Vagina (tissue), 2 donors: ENCODE measurements at regions not wholly inside any gene's neighbourhood (a gene's known extent, or its start where the extent isn't known, plus 50 kb on each side); places are given as distances from the start of the nearest gene placed in this dataset.

ENCODE experiments used
- POLR2A ChIP-seq, 2 donors: fragments of 450-650 bp; IDR thresholded peaks; one replicate each; pipeline ENCODE4 v1.6.1; 2017; ENCODE audit warnings: antibody characterized with exemption in 2 of 2, mild to moderate bottlenecking in 2 of 2, moderate library complexity in 2 of 2
- POLR2AphosphoS5 ChIP-seq, 2 donors: sonication (generic); formaldehyde crosslinking; IDR thresholded peaks; one replicate each; pipeline ENCODE4 v1.9.0; 2017; ENCODE audit warnings: antibody characterized with exemption in 2 of 2, mild to moderate bottlenecking in 2 of 2, low read depth in 1 of 2; ENCODE audit not compliant: insufficient read depth in 1 of 2
- TF ChIP-seq, protein P1 (sequence below), 3 experiments: fragments of 450-650 bp in 2 of 3; fragments of 200-600 bp in 1 of 3; sonication (generic) in 1 of 3; IDR thresholded peaks; one replicate each; pipeline ENCODE4 v1.5.1; 2017 to 2019; ENCODE audit warnings: antibody characterized with exemption in 3 of 3, mild to moderate bottlenecking in 2 of 3, moderate library complexity in 2 of 3

DNA sequence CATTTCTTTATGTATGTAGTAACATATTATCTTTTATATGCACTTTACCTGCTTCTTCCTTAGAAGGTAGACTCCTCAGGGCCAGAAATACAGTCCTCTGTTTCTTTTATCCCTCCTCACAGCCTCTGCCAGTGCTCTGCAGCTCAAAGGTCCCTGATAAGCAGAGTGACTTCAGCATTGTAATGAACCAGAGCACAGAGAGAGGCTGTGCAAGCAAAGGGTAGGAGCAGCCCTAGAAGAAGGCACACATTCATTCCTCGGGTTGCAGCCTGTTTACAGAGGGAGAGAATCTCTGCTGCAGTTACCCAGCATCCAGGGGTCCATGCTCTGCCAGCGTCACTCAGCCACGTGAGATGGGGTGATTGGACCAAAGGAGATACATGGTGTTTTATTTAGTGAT lies 101.1 kb downstream of the RHOU start:
- TF ChIP-seq, protein P1, sequence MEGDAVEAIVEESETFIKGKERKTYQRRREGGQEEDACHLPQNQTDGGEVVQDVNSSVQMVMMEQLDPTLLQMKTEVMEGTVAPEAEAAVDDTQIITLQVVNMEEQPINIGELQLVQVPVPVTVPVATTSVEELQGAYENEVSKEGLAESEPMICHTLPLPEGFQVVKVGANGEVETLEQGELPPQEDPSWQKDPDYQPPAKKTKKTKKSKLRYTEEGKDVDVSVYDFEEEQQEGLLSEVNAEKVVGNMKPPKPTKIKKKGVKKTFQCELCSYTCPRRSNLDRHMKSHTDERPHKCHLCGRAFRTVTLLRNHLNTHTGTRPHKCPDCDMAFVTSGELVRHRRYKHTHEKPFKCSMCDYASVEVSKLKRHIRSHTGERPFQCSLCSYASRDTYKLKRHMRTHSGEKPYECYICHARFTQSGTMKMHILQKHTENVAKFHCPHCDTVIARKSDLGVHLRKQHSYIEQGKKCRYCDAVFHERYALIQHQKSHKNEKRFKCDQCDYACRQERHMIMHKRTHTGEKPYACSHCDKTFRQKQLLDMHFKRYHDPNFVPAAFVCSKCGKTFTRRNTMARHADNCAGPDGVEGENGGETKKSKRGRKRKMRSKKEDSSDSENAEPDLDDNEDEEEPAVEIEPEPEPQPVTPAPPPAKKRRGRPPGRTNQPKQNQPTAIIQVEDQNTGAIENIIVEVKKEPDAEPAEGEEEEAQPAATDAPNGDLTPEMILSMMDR (IDR thresholded peaks at IDR 0.05): no peak
- no peak for TF ChIP-seq POLR2AphosphoS5 (IDR thresholded peaks at IDR 0.05; ENCODE audit: insufficient read depth in 1 of 2, low read depth in 1 of 2)
- no peak for TF ChIP-seq POLR2A (IDR thresholded peaks at IDR 0.05)
